ENCODE measurements at regions not wholly inside any gene's neighbourhood (a gene's known extent, or its start where the extent isn't known, plus 50 kb on each side); places are given as distances from the start of the nearest gene placed in this dataset.
A peak's percentile ranks its signal among the peaks of the same experiment; 100 is the strongest.

- H3K9me3 ChIP-seq (ENCODE audit: control insufficient read depth, low read length) = no peaks in the 10 kb centered on the region
- Mint-ChIP-seq H3K4me1 (peaks cover 8% of the 10 kb centered on the region), H3K27me3 (ENCODE audit: insufficient read depth) (peaks cover 6% of the 10 kb centered on the region), H3K4me3 (no peak overlapping the region), H3K27ac (no peak overlapping the region), H3K9me3 (no peaks in the 10 kb centered on the region), H3K36me3 (ENCODE audit: low read depth) (no peaks in the 10 kb centered on the region)
- peaks cover 7% of the 10 kb centered on the region for H3K27me3 ChIP-seq (ENCODE audit: control insufficient read depth, insufficient read depth, low read length, poor library complexity, severe bottlenecking)
- no peaks in the 10 kb centered on the region for H3K4me1 ChIP-seq (ENCODE audit: control insufficient read depth, insufficient read depth, low read length)
- no peaks in the 10 kb centered on the region for H3K36me3 ChIP-seq (ENCODE audit: control insufficient read depth, insufficient read depth, low read length)
- H3K4me3 ChIP-seq (ENCODE audit: low read length) = no peak overlapping the region
- DNase-seq = no peak
- H3K27ac ChIP-seq (ENCODE audit: low read depth, low read length) = no peak overlapping the region
- TF ChIP-seq CTCF (conservative IDR thresholded peaks at IDR 0.05) = no peak
- WGBS, 2 experiments (ENCODE audit: insufficient coverage in 1 of 2, insufficient read length in 1 of 2) = 88 to 89% methylated on average over 2 to 9 of the region's 9 CpGs
- no peak overlapping the region for H3K9ac ChIP-seq (ENCODE audit: extremely low read depth, low read length, poor library complexity, severe bottlenecking)
These were observed 172.7 kb upstream of the FHL2 start for GRCh38 chr2:105571445-105571987.

- H3K36me3 Mint-ChIP-seq (ENCODE audit: low read depth) = no peaks in the 10 kb centered on the region
- peaks cover 4% of the 10 kb centered on the region for H3K4me1 Mint-ChIP-seq
- no peak for DNase-seq
- no peak overlapping the region for H3K27ac ChIP-seq (ENCODE audit: low read depth, low read length)
- H3K9me3 ChIP-seq (ENCODE audit: control insufficient read depth, low read length) = no peaks in the 10 kb centered on the region
- WGBS, 2 experiments (ENCODE audit: insufficient coverage in 1 of 2, insufficient read length in 1 of 2) = 93% methylated on average over 4 of the region's 4 CpGs; no CpG with 5 or more reads in 1 of the 2 experiments
- no peak overlapping the region for H3K9ac ChIP-seq (ENCODE audit: extremely low read depth, low read length, poor library complexity, severe bottlenecking)
- H3K27me3 ChIP-seq (ENCODE audit: control insufficient read depth, insufficient read depth, low read length, poor library complexity, severe bottlenecking) = peaks cover 7% of the 10 kb centered on the region
- H3K4me3 Mint-ChIP-seq = no peak overlapping the region
- no peaks in the 10 kb centered on the region for H3K36me3 ChIP-seq (ENCODE audit: control insufficient read depth, insufficient read depth, low read length)
- peak; percentile 49 for TF ChIP-seq CTCF (conservative IDR thresholded peaks at IDR 0.05)
- no peak overlapping the region for H3K27ac Mint-ChIP-seq
- H3K4me3 ChIP-seq (ENCODE audit: low read length) = no peak overlapping the region
- H3K4me1 ChIP-seq (ENCODE audit: control insufficient read depth, insufficient read depth, low read length) = no peaks in the 10 kb centered on the region
- H3K27me3 Mint-ChIP-seq (ENCODE audit: insufficient read depth) = peaks cover 5% of the 10 kb centered on the region
- H3K9me3 Mint-ChIP-seq = no peaks in the 10 kb centered on the region
These were observed 171.9 kb upstream of the FHL2 start for GRCh38 chr2:105570757-105571156.

GRCh38 chr2:105570326-105570725, 171.5 kb upstream of the FHL2 start:
- 88 to 92% methylated on average over 5 to 8 of the region's 8 CpGs for WGBS, 2 experiments (ENCODE audit: insufficient coverage in 1 of 2, insufficient read length in 1 of 2)
- H3K27me3 Mint-ChIP-seq (ENCODE audit: insufficient read depth) = peaks cover 3% of the 10 kb centered on the region
- Histone ChIP-seq H3K9me3 (ENCODE audit: control insufficient read depth, low read length) (no peaks in the 10 kb centered on the region), H3K36me3 (ENCODE audit: control insufficient read depth, insufficient read depth, low read length) (no peaks in the 10 kb centered on the region), H3K4me3 (ENCODE audit: low read length) (no peak overlapping the region), H3K27me3 (ENCODE audit: control insufficient read depth, insufficient read depth, low read length, poor library complexity, severe bottlenecking) (peaks cover 3% of the 10 kb centered on the region), H3K27ac (ENCODE audit: low read depth, low read length) (no peak overlapping the region), H3K4me1 (ENCODE audit: control insufficient read depth, insufficient read depth, low read length) (no peaks in the 10 kb centered on the region), H3K9ac (ENCODE audit: extremely low read depth, low read length, poor library complexity, severe bottlenecking) (no peak overlapping the region)
- no peaks in the 10 kb centered on the region for H3K36me3 Mint-ChIP-seq (ENCODE audit: low read depth)
- DNase-seq = no peak
- no peak for TF ChIP-seq CTCF (conservative IDR thresholded peaks at IDR 0.05)
- H3K9me3 Mint-ChIP-seq = no peaks in the 10 kb centered on the region
- H3K4me3 Mint-ChIP-seq = no peak overlapping the region
- H3K4me1 Mint-ChIP-seq = peaks cover 4% of the 10 kb centered on the region
- no peak overlapping the region for H3K27ac Mint-ChIP-seq

Data from endodermal cell (in vitro differentiated cells).